NCI-H1105 treated with DMSO at 0.1 percent for 48 hours (cell line): ENCODE measurements at regions not wholly inside any gene's neighbourhood (a gene's known extent, or its start where the extent isn't known, plus 50 kb on each side); places are given as distances from the start of the nearest gene placed in this dataset.
"Not testable (repeated sequence)": the region's sequence is repeated elsewhere in the genome, so short reads cannot be mapped to it uniquely, and the experiment has no call there.

ENCODE experiments used
- DNase-seq: peaks from one replicate; lab custom pipeline; 2025; lab: John Stamatoyannopoulos, UW

DNA sequence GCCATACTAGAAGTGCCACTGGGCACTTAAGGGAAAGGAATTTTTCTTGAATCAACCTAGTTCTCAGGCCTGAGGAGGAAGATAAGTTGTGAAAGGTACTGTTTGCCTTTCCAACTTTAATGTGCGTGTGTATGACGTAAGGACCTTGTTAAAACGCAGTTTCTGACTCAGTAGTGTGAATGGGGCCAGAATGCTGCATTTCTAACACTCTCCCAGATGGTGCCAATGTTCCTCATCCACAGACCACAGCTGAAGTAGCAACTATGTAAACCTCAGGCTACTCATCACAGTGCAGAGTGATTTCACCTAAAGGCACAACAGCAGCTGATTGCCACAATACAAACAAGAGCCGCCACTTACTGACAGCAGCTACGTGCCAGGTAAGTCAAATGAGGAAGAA, 103.6 kb downstream of the OTOL1 start:
- no peak for DNase-seq

DNA sequence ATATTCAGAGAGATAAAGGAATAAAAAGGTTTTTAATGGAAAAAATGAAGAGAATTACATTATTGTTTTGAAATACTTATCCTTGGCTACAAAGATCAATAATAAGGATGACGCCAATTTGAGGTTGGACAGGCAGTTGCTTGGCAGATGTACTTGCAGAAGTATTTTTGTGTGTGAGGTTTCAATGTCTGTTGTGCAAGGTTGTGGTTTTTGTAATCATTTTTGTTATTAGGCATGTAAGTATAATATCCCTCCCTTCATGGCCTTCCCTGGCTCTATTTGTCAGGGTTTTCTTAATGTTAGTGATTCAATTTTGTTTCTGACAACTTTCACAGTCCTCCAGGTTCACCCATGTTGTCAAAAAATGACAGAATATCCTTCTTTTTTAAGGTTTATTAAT, 105.9 kb downstream of the OTOL1 start:
- no peak for DNase-seq

DNA sequence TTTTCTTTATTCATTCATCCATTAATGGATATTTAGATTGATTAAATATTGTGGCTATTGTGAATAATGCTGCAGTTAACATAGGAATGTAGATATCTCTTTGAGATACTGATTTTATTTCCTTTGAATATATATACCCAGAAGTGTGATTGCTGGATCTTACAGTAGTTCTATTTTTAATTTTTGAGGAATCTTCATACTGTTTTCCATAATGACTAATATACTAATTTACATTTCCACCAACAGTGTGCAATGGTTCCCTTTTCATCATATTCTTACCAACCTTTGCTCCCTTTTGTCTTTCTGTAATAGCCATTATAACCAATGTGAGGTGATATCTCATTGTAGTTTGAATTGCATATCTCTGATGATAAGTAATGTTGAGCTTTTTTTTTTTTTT, 106.3 kb downstream of the OTOL1 start:
- DNase-seq, result no peak

DNA sequence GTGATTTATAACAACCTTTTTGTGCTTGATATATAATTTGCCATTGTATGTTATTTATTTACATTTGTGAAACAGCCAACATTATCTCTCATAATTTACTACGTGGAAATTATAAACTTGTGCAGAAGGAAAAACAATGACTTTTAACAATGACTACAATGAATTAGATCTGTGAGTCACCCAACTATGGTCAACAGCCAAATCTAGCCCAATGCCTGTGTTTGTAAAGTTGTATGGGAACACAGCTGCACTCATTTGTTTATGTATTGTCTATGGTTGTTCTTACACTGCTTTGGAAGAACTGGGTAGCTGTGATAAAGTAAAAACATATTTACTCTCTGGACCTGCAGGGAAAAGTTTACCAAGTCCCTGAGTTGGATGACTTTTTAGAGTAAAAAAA, 110.4 kb downstream of the OTOL1 start:
- DNase-seq, result peak; percentile 12

DNA sequence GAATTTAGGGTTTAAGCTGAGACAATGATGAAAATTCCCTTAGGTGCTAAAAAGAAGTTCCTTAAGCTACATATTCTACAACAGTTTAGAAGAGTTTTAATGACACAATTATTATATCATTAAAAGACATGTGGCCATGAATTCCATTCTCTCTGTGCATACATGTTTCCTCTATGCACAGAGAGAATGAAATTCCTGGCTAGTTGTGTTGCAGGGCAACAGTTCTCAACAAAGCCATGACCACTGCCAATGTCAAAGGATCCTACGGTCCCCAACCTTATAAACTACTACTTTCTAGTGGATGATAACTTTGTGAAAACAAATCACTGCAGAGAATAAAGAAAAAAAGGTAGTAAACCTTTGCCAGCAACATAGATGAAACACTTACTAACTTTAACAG, 122.7 kb downstream of the OTOL1 start:
- DNase-seq, result no peak

DNA sequence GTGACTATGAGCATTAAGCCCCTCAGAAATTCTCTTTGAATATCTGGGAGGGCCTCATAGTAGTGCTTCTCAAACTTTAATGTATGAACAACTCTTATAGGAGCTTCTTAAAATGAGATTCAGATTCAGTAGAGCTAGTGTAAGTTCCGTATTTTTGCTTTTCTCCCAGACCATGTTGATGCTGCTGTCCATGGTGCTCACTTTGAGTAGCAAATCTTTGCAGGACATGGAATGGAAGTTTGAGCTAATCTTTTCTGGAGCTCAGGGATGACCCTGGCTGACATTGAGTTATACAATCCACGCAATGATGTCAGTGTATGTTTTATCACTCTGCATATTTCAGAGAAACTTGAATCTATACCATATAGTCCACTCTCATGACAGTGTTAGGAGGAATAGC, 134.2 kb downstream of the OTOL1 start:
- no peak for DNase-seq

DNA sequence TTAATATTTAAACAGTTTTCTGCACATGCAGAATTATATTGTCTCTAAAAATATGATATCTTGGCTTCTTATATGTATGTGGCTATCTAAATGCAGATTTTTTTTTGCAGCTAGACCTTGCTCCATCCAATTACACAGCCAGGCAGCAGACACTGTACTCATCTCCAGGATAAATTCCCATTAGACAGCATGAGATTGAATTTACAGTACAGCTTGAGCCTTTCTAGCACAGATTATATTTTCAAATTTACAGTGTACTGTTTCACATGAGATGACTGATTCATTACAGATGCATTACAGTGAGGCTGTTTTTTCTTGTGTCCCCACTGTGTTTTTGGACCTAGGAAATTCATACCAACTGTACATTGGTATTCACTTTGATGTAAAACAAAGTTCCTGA, 134.9 kb downstream of the OTOL1 start:
- no peak for DNase-seq

DNA sequence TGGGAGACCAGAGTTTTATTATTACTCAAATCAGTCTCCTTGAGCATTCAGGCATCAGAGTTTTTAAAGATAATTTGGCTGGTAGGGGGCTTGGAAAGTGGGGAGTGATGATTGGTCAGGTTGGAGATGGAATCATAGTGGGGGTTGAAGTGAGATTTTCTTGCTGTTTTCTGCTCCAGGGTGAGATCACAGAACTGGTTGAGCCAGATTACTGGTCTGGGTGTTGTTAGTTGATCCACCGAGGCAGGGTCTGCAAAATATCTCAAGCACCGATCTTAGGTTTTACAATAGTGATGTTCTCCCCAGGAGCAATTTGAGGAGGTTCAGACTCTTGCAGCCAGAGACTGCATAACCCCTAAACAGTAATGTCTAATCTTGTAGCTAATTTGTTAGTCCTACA, 141.0 kb downstream of the OTOL1 start:
- DNase-seq, result no peak

DNA sequence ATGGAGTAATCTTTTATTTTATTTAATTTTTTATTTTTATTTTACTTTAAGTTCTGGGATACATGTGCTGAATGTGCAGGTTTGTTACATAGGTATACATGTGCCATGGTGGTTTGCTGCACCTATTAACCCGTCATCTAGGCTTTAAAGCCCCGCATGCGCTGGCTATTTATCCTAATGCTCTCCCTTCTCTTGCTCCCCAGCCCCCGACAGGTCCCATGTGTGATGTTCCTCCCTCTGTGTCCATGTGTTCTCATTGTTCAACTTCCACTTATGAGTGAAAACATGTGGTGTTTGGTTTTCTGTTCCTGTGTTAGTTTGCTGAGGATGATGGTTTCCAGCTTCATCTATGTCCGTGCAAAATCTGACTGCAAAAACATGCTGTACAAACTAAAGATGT, 142.5 kb downstream of the OTOL1 start:
- not testable (repeated sequence) for DNase-seq

DNA sequence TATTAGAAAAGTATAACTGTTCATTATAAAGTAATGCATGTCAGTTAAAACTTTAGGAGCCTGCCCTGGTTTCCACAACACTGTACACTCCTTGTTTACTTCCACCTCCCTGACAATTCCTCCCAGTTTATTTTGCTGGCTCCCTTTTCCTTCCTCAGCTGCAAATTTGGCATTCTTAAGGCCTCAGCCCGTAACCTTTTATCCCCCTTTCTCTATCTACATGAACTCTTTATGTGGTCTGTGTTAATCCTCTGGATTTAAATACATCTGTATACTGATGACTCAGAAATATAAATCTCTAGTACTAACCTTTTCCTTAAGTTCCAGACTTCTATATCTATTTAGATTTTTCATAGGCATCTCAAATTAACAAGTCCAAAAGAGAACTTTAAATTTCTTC, 143.6 kb downstream of the OTOL1 start:
- no peak for DNase-seq

DNA sequence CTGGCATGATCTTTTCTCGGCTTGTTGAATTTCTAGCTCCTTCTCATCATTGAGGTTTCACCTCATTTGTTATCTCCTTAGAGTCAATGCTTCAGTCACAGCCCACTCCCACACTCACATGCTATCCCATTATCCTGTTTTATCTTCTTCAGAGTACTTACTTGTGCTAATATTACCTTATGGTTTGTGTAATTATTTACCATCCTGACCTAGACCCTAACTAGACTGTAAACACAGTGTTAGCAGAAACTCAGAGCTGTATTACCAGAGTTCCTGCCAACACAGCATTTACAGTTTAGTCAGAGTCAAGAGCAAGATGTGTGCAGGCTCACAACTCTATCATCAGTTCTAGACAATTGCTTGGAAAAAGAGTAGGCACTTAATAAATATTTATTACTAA, 144.7 kb downstream of the OTOL1 start:
- DNase-seq, result no peak

DNA sequence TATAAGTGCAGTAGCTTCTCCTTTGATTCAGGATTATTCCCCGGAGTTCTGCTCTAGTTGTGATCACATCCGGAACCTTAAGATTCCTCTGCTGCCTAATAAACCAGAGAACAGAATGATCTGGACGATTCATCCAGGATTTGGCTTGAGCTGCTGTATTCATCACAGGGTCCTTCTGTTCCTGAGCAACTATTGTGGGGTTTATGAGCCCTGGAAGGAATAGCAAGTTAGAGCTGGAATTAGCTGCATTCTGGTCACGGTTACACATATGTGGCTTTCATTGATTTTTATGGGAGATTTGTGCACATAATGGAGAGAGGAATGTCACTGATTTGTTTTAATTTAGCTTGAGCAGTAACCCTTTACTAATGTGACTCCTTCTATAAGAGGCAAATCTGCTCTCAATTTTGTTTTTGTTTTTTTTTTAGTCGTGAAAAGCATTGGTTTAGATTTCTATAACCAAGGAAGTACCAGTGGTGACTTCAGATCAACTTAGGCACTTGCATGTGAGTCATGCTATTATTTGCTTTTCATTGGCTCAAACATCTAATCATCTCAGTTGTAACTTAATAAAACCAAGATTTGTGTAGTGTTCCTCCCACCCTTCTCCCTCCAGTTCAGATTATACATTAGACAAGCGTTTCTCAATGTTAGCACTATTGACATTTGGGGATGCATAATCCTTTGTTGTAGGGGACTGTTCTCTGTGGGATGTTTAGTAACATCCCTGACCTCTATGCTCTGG, 148.5 kb downstream of the OTOL1 start:
- DNase-seq, result no peak

DNA sequence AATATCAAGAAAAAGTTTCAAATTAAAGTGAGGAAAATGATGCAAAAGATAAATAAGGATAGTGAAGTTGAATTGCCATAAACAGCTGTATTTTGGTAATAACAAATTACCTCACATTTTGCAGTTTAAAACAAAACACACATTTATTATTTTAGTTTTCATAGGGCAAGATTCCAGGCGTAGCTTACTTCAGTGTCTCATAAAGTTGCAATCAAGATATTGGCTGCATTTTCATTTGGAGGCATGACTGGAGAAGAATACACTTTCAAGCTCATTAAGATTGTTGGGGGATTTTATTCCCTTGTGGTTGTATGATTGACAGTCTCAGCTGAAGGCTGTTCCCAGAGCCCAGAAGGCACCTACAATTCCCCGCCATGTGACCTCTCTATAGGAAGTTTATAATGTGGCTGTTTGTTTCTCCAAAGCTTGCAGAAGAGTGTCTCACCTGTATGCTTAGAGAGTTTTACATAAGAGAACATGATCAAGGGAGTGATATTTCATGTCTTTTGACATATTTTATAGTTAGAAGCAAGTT, 151.4 kb downstream of the OTOL1 start:
- no peak for DNase-seq

DNA sequence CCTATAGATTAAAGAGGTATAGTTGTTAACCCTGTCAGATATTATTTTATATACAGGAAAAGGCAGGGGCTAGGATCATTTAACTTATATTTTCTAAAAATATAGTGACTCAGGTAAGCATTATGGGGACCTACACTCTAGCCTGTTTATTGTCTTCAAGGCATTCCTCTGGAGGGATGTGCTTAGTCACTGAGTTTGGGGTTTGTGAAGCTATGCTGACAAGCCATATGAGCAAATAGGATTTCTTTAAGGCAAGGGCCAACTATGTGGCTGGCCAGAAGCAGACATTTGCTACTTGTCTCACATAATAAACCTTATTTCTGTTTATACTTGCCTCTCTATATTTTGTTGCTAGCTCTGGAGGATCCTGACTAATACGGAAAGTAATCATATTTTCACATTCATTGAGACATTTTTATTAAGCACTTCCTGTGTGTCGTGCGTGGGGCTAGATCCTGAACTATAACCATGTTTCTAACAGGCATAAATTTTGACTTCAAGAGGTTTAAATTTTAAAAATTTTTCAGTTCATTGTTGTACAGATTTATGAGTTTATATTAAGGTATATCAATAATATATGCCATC, 153.4 kb downstream of the OTOL1 start:
- no peak for DNase-seq

DNA sequence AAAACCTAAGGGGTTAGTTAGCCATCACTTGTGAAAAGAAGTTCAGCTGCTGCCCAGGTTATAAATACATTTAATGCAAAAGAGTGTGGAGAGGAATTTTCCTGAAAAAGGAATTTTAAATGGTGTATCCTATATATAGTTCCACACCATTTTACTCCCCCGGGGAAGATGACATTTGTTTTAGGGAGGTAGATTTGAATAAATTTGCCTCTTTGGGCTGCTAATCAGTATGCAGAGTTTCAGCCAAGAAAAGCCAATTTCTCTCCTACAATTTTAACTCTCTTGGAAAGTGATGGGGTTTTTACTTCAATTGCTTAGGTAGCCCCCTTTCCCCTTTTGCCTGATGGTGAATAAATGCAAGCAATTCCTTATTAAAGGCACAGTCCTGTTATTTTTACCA, 161.2 kb downstream of the OTOL1 start:
- no peak for DNase-seq

DNA sequence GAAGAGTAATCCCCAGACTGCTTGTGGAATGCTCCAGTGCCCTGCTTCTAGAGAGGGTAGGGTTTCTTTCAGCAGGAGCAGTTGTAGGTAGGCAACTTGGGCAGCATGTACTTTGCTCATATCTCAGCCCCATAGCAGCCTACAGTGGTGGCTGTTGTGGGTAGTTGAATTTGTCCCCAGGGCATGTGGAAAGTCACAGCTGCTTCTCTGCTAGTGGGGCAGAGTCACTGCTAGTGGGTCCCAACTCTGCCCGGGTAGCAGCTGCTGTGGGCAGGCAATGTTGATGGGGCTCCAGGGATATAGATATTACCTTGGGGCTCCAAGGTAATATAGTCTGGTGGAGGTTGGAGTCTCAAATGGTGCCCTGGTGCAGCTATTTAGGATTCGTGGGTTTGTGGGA, 174.5 kb downstream of the OTOL1 start:
- no peak for DNase-seq

DNA sequence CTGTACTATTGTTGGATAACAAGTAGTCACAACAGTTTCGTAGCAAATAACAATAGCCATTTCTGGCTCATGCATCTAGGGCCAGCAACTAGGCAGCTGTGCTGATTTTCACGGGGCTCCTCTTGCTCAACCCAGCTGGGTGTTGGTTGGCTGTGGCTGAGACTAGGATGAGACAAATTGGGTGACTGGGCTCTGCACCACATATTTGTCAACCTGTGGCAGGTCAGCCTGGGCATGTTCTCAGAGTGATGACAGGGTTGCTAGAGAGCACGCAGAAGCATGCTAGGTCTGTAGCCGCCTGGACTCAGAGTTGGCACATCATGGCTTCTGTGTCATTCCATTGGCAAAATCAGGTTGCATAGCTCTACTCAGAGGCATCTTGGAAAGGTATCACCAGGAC, 175.9 kb downstream of the OTOL1 start:
- DNase-seq, result no peak

DNA sequence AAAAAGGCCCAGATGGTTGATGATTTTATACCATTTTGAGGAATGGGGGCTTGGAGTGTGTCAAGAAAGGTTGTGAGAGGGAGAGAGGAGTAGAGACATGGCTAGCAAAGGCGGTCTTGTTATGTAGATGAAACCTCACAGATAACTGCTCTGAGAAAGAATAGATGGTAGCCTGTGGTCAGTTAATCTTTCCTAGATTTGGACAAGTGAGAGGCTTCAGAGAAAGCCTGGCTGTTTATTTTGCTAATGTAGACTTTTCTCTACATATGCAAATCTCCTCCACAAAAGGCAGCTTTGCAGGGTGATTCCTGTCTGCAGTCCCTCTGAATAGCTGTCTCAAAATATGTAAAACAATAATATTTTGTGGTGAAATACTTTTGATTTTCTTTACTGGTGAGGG, 177.3 kb downstream of the OTOL1 start:
- no peak for DNase-seq

DNA sequence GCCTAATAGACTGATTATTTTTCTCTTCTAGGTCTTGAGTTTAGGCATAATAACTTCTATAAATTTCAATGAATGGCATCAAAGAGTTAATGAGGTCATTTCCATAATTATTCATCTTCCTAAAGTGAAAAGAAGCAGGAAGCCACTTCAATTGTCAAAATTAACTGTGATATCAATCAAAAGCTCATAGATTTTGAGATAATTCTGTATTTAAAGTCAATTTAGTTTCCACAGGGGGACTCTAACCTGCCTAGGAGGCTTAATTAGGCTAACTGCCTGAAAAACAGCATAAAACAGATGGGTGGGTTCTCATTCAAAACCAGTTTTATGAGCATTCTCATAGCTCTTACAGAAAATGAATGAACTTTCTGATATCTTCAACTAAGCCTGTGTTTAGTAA, 177.8 kb downstream of the OTOL1 start:
- DNase-seq, result peak; percentile 44

DNA sequence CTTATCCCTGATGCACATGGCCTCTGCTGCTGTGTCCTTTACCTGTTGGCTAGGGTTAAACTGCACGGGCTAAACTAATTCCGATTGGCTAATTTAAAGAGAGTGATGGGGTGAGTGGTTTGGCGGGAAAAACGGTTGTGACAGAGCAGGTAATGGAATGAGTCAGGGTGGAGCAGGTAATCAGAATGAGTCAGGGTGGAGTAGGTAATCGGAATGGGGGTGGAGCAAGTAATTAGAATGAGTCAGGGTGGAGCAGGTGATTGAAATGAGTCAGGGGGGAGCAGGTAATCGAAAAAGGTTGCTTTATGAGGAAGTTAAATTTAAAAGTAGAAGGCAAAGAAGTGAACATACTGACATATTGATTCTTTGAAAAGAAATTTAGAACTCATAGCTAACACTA, 185.2 kb downstream of the OTOL1 start:
- DNase-seq, result not testable (repeated sequence)

DNA sequence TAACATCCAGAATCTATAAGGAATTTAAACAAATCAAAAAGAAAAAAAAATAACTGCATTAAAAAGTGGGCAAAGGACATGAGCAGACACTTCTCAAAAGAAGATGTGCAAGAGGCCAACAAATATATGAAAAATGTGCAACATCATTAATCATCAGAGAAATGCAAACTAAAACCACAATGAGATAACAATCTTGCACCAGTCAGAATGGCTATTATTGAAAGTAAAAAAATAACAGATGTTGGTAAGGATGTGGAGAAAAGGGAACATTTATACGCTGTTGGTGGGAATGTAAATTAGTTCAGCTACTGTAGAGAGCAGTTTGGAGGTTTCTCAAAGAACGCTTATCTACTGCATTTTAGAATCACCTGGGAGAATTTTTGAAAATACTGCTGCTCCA, 186.1 kb downstream of the OTOL1 start:
- no peak for DNase-seq

DNA sequence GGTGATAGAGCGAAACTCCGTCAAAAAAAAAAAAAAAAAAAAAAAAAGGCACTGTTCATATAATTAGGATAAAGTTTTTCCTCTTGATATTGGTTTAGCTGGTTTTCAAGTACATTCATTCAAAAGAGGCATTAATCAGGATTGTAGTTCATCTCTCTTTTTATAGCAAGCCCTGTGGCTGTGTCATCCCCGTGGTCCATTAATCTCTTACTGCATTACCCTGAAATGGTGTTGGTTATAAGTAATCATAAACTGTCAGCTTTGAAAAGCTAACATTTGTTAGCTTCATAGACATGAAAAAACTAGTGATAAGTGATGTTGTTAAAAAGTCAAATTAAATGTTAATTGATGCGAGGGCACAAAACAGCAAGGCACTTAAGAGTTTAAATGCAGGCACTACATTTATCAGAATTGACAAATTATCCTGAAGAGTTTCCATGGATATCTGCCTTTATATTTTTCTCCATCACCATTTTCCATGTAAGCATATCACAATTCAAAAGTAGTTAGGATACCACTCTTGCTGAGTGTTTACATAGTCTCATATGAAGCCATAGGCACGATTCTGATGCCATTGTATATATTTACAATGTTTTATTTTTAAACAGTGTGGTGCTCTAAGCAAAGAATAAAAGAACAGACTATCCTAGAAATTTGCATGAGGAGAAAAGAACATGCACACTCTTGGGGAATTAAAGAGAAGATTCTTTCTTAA, 193.1 kb downstream of the OTOL1 start:
- DNase-seq, result peak; percentile 100

DNA sequence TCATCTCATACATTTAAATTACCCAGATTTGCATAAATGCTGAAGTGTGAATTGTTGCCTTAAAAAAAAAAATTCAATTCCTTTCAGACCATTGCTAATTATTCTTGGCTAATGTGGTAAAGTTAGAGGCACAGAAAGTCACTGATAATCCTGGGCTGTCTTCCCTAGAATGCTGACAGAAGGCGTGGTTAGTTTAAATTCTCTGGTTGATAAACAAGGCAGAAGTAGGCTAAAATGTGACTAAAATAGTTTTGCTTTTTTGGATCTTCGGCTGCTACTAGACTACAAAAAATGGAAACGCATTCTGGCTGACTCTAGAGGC, 193.7 kb downstream of the OTOL1 start:
- DNase-seq, result peak; percentile 89
